GM18951 (cell line): ENCODE measurements at regions not wholly inside any gene's neighbourhood (a gene's known extent, or its start where the extent isn't known, plus 50 kb on each side); places are given as distances from the start of the nearest gene placed in this dataset.

Experiments used
- POLR2A ChIP-seq: IDR thresholded peaks from 4 replicates; pipeline ENCODE4 v1.6.1; 2011; ENCODE audit warnings: mild to moderate bottlenecking; ENCODE audit not compliant: insufficient read length, insufficient read depth; ENCODE audit errors: extremely low read depth
- in situ Hi-C: fragments of 300-500 bp; cut with MboI; formaldehyde crosslinking; loops from one replicate; pipeline ENCODE4 v1.12.0; 2022; ENCODE audit warnings: low sequenced_read_pairs, mixed read lengths, inconsistent platforms; ENCODE audit not compliant: unreplicated experiment

GRCh38 chr1:39085174-39085573, 59.0 kb downstream of the NDUFS5 start:
- no peak for TF ChIP-seq POLR2A
- in situ Hi-C loops: no loop called here

- no peak for TF ChIP-seq POLR2A
- in situ Hi-C loops: no loop called here
Measured at GRCh38 chr1:39086386-39086785, 60.2 kb downstream of the NDUFS5 start.

GRCh38 chr1:39086865-39087409, 60.8 kb downstream of the NDUFS5 start:
- in situ Hi-C loops: no loop called here
- TF ChIP-seq POLR2A: no peak

GRCh38 chr1:39087435-39087834, 61.3 kb downstream of the NDUFS5 start:
- in situ Hi-C loops: no loop called here
- TF ChIP-seq POLR2A: no peak

GRCh38 chr1:39088658-39089057, 62.5 kb downstream of the NDUFS5 start:
- in situ Hi-C loops: no loop called here
- TF ChIP-seq POLR2A: no peak

GRCh38 chr1:39089931-39090521, 63.9 kb downstream of the NDUFS5 start:
- in situ Hi-C loops: no loop called here

GRCh38 chr1:39090757-39091380, 64.7 kb downstream of the NDUFS5 start:
- in situ Hi-C loops: no loop called here

More at GRCh38 chr1:39089931-39090521, 63.9 kb downstream of the NDUFS5 start:
- no peak for TF ChIP-seq POLR2A

GRCh38 chr1:39091845-39092645, 65.9 kb downstream of the NDUFS5 start:
- in situ Hi-C loops: no loop called here
- TF ChIP-seq POLR2A: no peak

More at GRCh38 chr1:39090757-39091380, 64.7 kb downstream of the NDUFS5 start:
- TF ChIP-seq POLR2A: no peak

GRCh38 chr1:39094685-39095084, 68.5 kb downstream of the NDUFS5 start:
- TF ChIP-seq POLR2A: no peak
- in situ Hi-C loops: no loop called here

- in situ Hi-C loops: no loop called here
- no peak for TF ChIP-seq POLR2A
Measured at GRCh38 chr1:39098546-39099250, 72.5 kb downstream of the NDUFS5 start.

GRCh38 chr1:39102537-39103327, 76.6 kb downstream of the NDUFS5 start:
- no peak for TF ChIP-seq POLR2A
- in situ Hi-C loops: loop anchor here (10.0 to 25.0 kb wide), 2 partner anchors 72 to 435 kb away; no protein-coding TSS in a partner anchor
